ENCODE measurements at regions not wholly inside any gene's neighbourhood (a gene's known extent, or its start where the extent isn't known, plus 50 kb on each side); places are given as distances from the start of the nearest gene placed in this dataset.

DNA sequence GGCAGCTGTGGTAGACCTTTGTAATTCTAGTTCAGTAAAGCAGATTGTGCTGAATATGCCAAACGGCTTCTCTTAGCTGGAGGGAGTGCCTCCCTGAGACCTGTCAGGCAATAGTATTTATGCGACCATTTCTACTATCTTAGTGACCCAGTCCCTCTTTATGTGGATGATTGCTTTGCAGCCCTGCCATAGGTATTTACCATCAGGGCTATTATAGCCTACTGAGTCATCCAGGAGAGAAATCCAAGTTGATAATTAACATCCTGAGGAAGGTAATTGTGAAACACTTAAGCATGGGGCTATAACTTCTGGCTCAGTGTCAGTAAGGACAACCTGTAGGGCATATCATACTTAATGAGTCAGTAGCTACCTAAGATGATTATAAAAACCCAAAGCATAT lies 103.9 kb upstream of the MAOA start:
- TF ChIP-seq, protein P1, sequence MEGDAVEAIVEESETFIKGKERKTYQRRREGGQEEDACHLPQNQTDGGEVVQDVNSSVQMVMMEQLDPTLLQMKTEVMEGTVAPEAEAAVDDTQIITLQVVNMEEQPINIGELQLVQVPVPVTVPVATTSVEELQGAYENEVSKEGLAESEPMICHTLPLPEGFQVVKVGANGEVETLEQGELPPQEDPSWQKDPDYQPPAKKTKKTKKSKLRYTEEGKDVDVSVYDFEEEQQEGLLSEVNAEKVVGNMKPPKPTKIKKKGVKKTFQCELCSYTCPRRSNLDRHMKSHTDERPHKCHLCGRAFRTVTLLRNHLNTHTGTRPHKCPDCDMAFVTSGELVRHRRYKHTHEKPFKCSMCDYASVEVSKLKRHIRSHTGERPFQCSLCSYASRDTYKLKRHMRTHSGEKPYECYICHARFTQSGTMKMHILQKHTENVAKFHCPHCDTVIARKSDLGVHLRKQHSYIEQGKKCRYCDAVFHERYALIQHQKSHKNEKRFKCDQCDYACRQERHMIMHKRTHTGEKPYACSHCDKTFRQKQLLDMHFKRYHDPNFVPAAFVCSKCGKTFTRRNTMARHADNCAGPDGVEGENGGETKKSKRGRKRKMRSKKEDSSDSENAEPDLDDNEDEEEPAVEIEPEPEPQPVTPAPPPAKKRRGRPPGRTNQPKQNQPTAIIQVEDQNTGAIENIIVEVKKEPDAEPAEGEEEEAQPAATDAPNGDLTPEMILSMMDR (conservative IDR thresholded peaks at IDR 0.05 in 1 of 2, IDR thresholded peaks at IDR 0.05 in 1 of 2; ENCODE audit: low read depth in 1 of 2, low read length in 2 of 2), result no peak
- no peak for TF ChIP-seq EZH2 (IDR thresholded peaks at IDR 0.05; ENCODE audit: low read length, missing control alignments)
